ENCODE measurements at regions not wholly inside any gene's neighbourhood (a gene's known extent, or its start where the extent isn't known, plus 50 kb on each side); places are given as distances from the start of the nearest gene placed in this dataset.

- DNase-seq, result no peak
Measured at GRCh38 chr4:27568236-27568951, 707.8 kb downstream of the STIM2 start.

GRCh38 chr4:27568952-27569319, 708.3 kb downstream of the STIM2 start:
- DNase-seq, result no peak

- no peak for DNase-seq
Measured at GRCh38 chr4:27574743-27575142, 714.1 kb downstream of the STIM2 start.

- no peak for DNase-seq
Measured at GRCh38 chr4:27577951-27578350, 717.3 kb downstream of the STIM2 start.

GRCh38 chr4:27592738-27593137, 732.1 kb downstream of the STIM2 start:
- DNase-seq, result no peak

GRCh38 chr4:27594922-27595321, 734.3 kb downstream of the STIM2 start:
- DNase-seq, result no peak

GRCh38 chr4:27595571-27596360, 735.1 kb downstream of the STIM2 start:
- no peak for DNase-seq

- DNase-seq, result no peak
Measured at GRCh38 chr4:27602172-27602571, 741.5 kb downstream of the STIM2 start.

- no peak for DNase-seq
Measured at GRCh38 chr4:27604692-27605091, 744.1 kb downstream of the STIM2 start.

- no peak for DNase-seq
Measured at GRCh38 chr4:27616166-27616565, 755.5 kb downstream of the STIM2 start.

- no peak for DNase-seq
Measured at GRCh38 chr4:27619435-27619834, 758.8 kb downstream of the STIM2 start.

- DNase-seq, result no peak
Measured at GRCh38 chr4:27620886-27621285, 760.2 kb downstream of the STIM2 start.

GRCh38 chr4:27624749-27625148, 764.1 kb downstream of the STIM2 start:
- no peak for DNase-seq

- DNase-seq, result no peak
Measured at GRCh38 chr4:27628609-27629008, 768.0 kb downstream of the STIM2 start.

- no peak for DNase-seq
Measured at GRCh38 chr4:27629532-27630225, 769.0 kb downstream of the STIM2 start.

- no peak for DNase-seq
Measured at GRCh38 chr4:27635936-27636913, 775.6 kb downstream of the STIM2 start.

GRCh38 chr4:27638163-27638915, 777.7 kb downstream of the STIM2 start:
- no peak for DNase-seq

GRCh38 chr4:27643101-27643500, 782.5 kb downstream of the STIM2 start:
- DNase-seq, result no peak

- no peak for DNase-seq
Measured at GRCh38 chr4:27648416-27648815, 787.8 kb downstream of the STIM2 start.

- DNase-seq, result no peak
Measured at GRCh38 chr4:27662426-27662825, 801.8 kb downstream of the STIM2 start.

- DNase-seq, result no peak
Measured at GRCh38 chr4:27666943-27667342, 806.3 kb downstream of the STIM2 start.

GRCh38 chr4:27668001-27668400, 807.4 kb downstream of the STIM2 start:
- no peak for DNase-seq
